ENCODE measurements at regions not wholly inside any gene's neighbourhood (a gene's known extent, or its start where the extent isn't known, plus 50 kb on each side); places are given as distances from the start of the nearest gene placed in this dataset.
"Not testable (repeated sequence)": the region's sequence is repeated elsewhere in the genome, so short reads cannot be mapped to it uniquely, and the experiment has no call there.

DNA sequence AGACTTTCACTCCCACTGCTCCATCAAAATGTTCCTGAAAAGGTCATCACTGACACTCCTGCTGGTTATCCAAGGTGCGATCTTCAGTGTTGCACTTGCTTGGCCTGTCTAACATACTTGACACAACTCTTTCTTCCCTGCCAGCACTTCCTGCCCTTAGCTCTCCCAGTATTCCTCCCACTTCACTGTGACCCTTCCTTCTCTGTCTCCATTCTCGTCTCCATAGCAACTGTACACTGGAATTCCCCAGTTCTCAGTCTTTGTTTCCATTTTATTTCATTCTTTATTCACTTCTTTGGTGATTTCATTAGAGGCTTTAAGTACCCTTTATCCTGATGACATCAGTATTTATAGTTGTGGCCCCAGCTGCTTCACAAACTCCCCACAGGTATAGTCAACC is 333.0 kb downstream of the IRS1 start:
- no peak for DNase-seq

DNA sequence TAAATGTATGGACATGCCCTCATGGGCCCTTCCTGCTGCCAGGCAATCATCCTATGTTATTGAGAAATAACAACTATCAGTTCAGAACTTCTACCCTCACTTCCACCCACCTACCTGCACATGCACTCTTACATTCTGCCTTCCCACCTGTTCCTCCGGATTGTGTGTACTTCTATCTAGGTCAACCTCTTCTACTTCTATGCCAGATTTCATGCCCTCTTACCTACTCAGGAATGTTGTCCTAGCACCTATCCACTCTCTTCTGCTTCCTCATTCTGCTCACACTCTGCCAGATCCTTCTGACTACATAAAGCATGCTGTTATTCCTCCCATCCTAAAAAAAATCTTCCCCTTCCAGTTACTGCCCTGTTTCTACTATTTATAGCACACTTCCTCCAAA is 333.5 kb downstream of the IRS1 start:
- no peak for DNase-seq

DNA sequence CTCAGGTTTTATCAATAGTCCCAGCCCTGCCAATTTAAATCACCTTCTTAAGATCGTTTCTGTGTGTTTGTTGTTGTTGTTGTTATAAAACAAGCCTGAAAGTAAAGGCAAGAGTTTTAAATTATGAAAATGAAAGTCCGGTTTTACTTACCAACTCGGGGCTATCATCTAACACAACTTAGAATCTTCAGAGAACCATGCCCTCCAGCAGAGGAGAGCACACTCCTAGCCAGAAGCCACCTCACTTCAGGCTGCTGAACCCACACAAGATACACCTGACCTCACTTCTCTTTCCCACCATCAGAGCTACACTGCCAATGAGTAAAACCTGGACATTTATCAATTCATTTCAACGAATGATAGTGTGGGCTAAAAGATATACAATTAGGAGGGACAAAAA is 335.2 kb downstream of the IRS1 start:
- DNase-seq, result no peak

DNA sequence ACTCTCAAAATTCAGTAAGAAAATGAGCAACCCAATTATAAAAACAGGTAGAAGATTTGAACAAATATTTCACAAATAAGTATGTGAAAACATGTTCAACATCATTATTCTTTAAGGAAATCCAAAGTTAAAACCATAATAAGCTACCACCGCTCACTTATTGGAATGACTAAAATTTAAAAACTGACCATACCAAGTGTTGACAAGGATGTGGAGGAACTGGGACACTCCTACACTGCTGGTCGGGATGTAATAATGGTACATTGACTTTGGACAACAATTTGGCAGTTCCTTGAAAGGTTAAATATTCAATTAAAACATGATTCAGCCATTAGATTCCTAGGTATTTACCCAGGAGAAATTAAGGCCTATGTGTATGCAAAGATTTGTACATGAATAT is 336.5 kb downstream of the IRS1 start:
- no peak for DNase-seq

DNA sequence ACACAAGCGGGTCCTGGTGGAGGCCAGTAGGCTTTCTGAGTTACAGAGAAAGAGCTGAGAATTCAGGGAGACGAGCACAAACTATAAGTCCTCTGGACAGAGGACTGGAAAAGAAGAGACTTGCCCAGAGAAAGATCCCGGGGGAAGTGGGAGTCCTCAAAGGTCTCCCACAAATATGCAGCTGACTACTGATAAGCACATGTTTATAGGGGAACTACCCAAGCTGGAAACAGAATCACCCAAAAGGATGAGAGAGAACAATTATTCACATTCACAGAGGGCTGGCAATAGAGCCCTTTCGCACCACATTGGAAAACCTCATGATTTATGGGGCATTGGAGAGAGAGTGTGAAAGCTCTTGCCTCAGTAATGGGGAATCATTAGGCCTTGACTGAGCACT is 337.6 kb downstream of the IRS1 start:
- no peak for DNase-seq

DNA sequence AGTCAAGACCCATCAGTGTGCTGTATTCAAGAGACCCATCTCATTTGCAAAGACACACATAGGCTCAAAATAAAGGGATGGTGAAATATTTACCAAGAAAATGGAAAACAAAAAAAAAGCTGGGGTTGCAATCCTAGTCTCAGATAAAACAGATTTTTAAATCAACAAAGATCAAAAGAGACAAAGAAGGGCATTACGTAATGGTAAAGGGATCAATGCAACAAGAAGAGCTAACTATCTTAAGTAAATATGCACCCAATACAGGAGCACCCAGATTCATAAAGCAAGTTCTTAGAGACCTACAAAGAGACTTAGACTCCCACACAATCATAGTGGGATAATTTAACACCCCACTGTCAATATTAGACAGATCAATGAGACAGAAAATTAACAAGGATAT is 343.5 kb downstream of the IRS1 start:
- DNase-seq, result not testable (repeated sequence)

DNA sequence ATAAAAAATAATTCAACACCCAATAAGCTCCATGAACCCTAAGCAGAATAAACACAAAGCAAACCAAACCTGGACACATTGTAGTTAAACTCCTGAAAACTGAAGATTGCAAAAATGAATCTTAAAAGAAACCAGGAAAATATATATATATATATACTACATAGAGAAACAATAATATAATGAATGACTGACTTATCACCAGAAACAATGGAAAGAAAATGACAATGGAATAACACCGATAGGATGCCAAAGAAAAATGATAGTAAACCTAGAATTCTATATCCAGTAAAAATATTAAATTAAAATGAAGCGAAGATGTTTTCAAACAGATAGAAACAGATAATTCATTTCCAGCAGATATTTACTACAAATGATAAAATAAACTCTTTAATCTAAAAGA is 346.9 kb downstream of the IRS1 start:
- no peak for DNase-seq

DNA sequence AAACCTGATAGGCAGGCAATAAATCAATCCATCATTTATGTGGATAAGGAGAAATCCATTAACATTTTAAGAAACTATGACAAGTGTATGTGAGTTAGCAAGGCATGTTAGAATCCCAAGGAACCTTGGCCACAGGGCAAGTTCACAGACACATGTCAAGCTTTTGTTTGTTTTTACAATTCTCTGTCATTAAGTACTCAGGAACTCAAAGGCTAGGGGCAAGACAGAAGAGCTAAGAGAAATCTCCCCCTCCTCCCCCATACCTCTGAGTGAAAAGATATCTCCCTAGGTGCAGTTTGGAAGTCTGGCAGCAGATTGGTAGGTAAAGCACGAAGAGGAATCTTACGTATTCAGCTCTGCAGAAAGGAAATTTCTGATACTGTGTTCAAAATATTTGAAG is 348.1 kb downstream of the IRS1 start:
- DNase-seq, result no peak

DNA sequence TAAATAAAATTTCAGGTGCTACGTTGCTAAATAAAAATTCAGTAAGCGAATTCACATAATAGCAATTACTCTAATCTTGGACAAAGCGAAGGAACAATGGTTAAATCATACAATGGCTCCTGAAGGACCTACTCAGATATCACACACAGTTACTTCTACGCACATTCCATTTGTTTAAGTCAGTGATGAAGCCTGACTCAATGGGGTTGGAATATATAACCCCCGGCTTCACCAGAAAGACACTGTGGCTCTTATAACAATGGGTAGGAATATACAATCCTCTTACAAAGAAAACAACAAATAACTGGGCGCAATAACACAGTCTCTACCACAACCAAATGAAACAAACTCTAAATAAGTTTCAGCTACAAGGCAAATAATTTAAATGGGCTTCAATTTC is 349.5 kb downstream of the IRS1 start:
- DNase-seq, result no peak

DNA sequence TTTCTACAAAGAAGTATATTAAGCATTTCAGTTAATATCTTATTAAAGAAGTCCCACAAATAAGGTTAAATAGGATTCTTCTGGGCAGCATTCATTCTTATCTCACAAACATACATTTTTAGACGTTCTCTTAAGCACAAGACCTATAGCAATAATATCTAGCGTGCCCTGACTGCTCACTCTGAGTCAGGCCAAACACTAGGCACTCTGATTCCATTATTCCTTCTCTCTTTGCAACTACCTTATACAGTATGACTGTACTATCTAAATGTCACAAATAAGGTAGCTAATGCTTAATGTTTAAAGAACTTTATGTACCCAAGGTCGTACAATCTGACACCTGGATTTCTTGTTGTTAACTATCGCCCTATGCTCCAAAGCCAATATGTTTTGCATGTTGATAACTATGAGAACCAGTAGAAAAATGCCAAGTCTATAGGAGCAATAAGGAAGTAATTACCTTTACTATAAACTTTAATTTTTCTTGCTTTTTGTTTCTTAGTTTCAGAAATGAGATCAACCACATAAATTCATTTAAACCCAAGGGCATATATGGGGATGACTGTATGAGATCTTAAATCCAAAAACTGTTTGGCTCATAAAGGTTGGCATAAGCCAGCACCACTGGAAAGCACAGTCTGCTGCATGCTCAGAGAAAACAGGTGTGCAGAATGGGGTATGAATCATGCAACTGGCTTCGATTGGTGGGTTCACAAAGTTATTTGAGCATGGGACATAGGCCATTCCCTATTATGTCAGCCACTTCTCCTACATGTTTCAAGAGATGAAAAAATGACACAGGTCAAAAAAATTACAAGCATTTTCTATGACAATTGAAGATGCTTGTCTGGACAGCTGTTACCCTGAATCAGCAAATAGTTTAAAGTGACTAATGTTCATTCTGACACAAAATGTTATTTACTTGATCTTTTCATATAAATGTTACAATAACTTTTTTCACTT is 352.0 kb downstream of the IRS1 start:
- DNase-seq, result no peak

DNA sequence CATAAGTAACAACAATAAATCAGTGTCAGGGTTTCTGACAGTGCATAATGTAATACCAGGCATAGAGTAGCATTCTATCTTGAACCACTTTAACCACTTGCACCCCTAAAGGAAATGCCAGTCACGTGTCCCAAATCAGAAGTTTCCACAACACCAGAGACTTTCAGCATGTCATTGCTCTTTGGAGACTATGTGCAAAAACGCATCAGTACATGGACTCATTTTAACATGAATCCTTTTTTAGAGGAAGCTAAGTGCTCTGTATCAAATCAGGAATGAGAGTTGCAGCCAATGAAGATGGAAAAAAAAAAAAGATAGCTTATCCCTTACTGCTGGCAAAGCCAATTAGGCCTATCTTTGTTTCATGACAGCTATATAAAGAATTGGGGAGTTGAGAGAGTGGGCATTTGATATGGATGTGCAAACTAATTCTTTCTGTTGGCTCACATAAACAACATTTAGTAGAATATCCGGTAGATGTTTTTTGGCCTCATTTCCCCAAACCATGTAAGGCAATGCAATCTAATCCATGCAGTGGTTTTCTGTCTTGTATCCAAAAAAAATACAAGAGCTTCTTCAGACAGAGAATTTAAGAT is 353.1 kb downstream of the IRS1 start:
- DNase-seq, result no peak

DNA sequence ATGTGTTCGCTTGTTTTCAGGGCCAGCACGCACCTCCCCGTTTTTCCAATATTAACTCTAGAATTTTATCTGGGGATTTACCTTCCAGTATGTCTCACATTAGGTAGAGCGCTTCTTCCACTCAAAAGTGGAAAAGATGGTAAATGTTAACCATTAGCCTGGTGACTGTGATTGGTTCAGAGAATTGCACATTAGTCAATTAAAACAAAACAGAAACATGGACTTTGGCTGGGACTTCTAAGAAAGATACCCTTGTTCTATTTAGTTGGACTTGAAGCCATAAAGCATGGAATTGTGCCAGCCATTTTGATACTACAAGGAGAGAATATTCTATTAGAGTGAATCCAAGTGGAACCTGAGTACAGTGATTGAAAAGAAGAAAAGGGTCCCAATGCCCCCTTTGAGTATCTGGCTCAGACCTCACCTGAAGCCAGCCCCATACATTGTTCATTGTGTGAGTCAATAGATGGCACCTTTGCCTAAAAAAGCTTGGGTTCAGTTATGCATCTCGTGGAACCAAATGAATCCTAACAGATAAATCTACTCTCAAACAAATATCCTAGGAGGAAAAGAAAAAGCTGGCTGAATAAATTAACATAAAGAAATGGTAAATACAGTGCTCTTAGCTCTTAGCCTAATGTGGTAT is 354.3 kb downstream of the IRS1 start:
- no peak for DNase-seq

DNA sequence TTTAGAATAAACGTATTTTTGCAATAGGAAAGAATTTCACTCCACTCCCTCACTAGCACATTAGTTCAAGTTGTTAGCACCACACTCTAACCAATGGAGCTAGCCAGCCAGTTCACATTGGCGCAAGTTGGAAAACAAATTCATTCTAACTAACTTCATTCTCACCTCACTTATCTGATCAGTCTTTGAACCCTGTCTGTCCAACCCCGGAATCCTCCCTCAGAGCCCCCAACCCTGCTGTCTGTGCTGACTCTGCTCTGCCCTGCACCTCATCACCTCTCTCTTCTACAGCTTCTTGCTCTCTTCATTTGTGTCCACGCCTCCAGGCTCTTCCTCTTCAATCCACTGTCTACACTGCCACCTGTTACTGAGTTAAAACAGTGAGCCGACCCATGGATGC is 356.5 kb downstream of the IRS1 start:
- DNase-seq, result no peak

DNA sequence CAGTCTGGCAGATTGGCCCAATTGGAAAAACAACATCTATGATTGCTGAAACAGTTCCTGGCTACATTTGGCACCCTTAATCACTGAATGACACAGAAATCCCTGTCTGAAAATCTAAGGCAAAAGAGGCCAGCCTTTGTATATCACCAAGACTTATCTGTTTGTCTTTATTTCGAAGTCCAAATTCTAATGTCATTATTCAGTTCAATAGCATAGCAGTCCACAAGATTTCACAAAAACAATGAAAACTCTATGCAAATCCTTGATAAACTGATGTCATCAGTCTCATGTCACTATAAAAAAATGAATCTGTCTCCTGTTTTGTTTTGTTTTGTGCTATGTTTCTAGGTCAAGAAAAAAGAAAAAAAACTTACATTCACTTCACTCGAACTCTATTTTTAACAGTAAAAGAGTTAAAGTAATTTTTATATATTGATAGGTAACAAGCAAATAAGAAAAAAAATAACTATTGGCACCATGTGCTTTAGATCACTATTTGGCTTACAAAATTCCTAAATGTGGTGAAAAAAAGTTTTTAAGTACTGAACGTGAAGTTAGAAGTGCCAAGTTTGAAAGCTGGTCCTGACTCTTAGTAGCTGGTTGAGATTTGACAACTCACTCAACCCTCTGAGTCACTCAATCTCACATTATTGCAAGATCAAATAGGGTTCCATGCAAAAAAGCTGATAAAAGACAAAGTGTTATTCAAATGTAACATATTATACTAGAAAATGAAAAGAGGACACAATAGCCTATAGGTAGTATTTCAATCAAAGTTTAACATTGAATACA is 359.3 kb downstream of the IRS1 start:
- no peak for DNase-seq

DNA sequence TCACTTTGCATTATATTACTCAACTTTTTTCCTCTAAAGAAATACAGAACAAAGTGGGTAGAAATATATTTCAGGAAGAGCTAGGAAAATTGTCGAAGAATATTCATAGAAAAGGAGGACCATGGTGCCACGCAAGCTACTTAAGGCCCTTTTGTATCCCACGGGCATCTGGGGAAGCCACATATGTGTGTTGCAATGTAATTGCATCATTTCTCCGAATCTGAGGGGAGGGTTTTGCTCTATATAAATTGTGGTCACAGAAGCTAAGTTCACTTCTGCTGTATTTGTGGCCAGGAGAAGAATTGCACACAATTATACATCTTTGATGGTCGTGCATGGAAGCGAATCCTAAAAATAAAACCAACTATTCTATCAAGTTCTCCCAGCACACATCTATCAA is 360.3 kb downstream of the IRS1 start:
- DNase-seq, result no peak

DNA sequence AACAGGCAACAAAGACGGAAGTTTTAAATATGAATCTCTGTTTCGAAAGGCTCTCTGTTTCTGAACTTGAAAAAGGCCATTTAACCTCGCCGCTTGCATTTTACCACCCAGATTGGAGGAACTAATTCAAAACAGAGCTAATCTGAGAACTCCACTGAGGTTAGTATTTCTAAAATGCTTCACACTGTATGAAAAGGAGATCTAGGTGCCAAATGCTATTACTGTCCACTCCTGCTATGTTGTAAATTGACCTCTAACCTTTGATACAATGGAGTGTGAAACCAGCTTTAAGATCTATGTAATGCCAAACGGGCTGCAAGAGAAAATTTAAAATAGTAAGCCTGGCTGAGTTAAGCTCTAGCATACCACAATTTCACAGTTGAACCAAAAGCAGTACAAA is 364.5 kb downstream of the IRS1 start:
- DNase-seq, result no peak

DNA sequence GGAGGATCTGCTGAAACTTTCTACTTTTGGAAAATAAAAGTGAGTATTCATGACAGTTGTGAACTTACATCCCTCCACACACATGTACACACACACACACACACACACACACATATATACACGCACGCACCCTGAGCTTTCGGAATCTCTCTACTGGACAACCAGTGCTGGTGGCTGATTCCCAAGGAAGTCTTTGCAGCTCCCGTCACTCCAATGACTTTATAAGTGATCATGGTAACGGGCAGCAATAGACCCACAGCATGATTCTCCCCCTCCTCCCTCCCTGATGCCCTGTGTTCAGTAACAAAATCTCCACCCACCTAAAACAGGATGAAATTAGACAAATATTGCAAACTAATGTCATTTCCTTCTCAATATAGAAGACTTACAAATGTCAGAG is 364.9 kb downstream of the IRS1 start:
- DNase-seq, result no peak

DNA sequence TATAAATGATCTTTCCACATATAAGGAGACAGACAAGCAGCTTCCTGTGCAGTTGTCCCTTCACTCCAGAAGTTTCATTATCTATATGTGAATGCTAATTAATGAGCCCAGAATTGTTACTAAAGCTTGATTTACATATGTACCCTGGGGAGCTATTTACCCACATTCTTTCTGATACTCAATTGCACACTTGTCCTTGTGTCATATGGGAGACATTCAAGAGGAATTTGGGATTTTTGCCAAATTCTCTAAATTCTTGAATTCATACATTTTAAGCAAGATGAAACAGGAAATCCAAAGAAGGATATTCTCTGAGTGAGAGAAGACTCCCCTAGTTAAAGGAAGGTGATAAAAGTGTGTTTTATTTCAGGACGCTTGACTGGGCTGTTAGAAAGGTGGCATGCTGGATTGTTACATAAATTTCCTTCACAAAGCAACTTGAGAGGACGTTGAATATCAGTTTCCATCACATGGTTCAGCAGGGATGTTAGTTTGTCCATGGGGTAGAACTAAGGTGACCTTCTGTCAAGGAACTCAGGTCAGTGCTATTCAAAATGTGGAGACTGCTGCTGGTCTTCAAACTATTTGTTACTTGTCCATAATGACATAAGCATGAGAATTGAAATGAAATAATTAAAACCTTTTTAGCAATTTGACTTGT is 368.2 kb downstream of the IRS1 start:
- DNase-seq, result no peak

DNA sequence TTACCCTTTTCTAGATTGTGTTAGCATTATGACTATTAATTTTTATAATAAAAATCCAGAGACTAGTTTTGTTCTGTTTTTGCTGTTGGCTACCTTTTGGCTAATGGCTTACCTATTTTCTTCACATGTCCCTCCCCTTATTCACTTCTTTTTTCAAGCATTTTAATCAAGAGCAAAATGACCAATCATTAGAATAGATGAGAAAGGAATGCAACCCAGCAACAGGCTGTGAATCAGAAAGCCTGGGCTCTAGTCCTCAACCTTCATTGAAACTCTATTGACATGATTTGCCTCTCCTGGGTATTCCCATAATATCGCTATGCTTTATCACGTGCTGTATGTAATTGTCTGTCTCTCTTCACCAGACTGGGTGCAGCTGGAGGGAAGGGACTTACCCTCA is 370.1 kb downstream of the IRS1 start:
- DNase-seq, result peak in 1 of 2 experiments; percentile 0

DNA sequence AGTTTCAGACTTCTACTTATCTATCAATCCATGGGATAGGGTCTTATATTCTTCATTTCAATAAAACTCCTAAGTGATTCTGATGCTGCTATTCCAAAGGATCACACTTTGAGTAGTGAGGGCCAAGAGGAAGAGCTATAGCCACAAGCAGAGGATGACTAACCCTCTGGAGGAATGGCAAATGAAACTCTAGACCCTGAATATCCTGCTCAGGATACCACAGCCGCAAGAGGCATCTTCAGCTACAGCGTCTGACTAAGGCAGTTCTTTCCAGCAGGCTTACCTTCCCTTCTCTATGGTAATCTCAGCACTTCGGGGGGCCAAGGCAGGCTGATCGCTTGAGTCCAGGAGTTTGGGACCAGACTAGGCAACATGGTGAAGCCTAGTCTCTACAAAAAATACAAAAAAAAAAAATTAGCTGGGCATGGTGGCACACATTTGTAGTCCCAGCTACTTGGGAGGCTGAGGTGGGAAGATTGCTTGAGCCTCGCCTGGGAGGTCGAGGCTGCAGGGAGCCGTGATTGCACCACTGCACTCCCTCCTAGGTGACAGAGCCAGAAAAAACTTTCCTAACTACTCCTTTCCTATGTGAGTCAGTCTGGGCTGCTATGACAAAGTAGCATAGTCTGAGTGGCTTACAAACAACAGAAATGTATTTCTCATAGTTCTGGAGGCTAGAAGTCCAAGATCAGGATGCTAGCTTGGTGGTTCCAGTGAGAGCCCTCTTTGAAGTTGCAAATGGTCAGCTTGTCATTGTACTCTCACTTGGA is 371.9 kb downstream of the IRS1 start:
- DNase-seq, result no peak

DNA sequence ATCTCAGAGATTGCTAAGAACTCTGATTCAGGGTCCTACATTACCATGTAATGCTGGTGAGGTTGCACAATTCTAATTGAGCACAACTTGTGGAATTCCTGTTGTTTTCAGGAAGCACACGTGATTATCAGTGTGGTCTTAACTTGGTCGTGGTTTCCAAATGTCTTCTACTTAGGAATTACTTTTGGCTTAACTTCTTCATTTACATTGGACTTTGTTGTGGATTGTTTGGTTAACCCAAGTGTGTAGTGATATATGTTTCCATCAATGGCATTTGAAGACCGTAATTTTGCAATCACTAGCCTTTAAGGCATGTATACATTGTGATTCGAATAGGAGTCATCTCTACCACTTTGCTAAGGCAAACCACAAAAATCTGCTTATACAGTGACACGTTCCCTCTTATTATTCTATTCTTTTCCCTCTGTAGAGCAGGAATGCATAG is 373.3 kb downstream of the IRS1 start:
- DNase-seq, result no peak

DNA sequence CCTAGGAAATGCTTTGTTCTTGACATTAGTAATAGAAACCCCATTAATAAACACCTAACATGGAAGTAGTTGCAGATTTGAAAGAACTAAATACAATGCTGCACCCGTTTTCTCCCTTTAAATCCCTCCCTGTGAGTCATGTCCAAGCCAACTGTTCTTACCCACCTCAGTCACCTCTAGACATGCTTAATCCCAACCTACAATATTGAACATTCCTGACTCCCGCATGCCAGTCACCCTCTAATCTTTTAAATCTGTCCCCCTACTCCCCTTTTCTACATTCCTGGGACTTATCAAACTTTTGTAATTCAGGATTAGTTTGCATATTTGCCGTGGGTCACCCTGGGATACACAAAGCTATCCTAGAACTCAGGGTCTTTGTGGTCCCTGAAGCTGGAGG is 374.6 kb downstream of the IRS1 start:
- DNase-seq, result no peak
